ENCODE measurements at regions not wholly inside any gene's neighbourhood (a gene's known extent, or its start where the extent isn't known, plus 50 kb on each side); places are given as distances from the start of the nearest gene placed in this dataset.
"Not testable (repeated sequence)": the region's sequence is repeated elsewhere in the genome, so short reads cannot be mapped to it uniquely, and the experiment has no call there.

DNA sequence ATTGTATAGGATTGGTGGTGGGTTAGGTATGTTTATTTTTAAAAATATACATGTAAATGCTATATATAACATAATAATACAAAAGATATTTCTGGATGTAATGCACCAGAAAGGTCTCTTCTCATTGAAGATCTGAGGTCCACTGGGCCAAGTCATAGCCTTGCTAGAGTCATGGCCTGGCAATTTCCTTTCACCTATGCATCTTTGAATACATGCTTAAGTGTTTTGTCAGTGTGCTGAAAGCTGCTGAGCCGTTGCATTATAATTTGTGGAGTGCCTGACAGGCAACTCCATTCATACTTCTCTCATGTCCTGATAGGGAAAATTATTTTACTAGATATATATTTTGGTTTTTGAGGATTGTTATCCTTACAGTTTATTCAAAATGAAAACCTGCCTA is 410.2 kb upstream of the CT83 start:
- DNase-seq (ENCODE audit: low spot score): no peak

DNA sequence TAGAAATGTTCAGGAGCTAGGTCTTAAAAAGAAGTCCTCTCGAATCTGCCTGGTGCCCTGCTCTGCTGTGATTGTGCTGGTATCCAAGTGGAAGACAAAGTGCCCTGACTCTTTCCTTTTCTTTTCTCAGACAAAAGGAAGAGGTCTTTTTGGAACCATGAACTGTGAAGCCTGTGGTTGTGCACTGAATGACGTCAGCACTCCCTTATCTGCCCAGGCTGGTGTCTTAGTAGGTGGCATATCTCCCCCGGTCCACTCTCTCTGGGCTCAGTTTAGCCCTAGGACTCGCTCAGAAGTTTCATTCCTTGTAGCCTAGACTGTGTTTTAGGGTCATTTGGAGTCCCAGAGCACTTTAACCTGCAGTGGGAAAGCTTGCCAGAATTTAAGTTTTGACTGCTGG is 400.3 kb upstream of the CT83 start:
- DNase-seq (ENCODE audit: low spot score): no peak

DNA sequence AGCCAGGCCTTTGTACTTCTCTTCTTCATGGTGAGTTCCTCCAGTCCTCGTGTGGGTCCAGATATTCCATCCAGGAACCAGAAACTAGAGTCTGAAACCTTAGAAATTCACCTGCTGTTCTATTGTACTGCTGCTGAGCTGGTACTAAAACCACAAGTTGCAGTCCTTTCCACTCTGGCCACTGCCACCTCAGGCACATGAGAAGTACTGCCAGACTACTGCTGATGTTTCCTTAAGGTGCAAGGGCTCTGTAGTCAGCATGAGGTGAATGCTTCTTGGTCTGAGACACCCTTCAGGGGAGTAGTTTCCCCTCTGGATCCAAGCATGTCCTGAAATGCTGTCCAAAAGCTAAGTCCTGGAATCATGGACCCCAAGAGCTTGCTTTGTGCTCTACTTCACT is 399.6 kb upstream of the CT83 start:
- DNase-seq (ENCODE audit: low spot score): no peak

DNA sequence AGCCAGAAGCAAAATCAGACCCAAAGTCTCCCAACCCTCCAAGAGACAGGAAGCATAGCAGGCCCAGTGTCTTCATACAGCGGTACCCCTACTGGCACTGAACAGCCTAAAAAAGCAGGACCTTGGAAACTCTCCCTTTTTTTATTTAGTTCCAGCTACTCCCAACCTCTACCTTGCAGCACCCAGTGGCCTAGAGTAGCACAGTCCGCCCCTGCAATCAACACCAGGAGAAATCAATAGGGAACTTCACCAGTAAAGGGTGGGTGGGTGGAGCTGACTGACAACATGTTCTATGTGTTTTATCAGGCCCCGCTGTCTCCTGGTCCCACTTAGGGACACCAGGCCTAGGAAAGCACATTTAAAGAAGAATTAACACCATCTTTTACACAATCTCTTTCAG is 378.5 kb upstream of the CT83 start:
- DNase-seq (ENCODE audit: low spot score): no peak

DNA sequence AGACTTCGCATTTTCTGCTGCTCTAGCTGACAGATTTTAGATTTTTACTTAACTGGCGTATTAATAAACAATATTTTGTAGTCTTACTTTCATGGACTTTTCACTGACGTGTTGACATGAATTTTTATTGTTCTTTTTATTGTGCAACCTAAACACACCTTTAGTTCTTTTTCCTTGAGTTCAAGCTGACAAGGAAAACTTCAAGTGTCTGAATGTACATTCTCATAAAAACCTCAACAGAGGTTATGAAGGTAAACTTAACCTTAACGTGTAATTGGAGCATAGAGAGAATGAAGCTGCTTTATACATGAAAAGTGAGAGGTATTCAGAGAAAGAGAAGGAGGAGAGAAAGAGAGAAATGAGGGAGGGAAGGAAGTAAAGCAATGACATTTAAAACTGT is 364.3 kb upstream of the CT83 start:
- DNase-seq (ENCODE audit: low spot score): no peak

DNA sequence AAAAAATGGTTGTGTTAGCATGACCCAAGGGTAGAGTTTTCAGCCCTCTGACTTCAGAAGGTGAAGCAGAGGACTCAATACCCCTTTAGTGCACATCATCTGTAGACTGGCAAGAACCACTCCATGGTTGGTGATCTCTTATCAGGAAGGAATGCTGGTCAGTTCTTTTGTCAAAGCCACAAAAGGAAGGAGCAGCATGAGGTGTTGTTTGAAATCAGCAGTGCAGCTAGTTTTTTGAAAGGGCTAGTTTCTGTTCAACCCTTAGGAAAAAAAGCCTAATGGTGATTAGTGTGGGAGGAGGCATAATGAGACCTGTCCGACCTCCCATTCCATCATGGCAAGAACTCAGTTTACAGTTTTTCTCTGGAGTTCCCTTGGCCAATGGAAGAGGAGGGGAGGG is 362.0 kb upstream of the CT83 start:
- DNase-seq (ENCODE audit: low spot score): no peak

DNA sequence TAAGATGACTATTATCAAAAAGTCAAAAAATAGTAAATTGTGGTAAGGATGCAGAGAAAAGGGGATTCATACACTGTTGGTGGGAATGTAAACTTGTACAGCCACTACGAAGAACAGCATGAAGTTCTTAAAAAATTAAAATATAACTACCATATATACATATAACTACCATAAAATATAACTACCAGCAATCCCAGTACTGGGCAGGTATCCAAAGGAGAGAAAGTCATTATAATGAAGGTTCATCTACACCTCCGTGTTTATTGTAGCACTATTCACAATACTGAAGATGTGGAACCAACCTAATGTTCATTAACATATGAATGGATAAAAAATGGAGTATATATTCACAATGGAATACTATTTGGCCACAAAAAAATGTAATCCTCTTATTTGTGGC is 360.9 kb upstream of the CT83 start:
- no peak for DNase-seq (ENCODE audit: low spot score)

DNA sequence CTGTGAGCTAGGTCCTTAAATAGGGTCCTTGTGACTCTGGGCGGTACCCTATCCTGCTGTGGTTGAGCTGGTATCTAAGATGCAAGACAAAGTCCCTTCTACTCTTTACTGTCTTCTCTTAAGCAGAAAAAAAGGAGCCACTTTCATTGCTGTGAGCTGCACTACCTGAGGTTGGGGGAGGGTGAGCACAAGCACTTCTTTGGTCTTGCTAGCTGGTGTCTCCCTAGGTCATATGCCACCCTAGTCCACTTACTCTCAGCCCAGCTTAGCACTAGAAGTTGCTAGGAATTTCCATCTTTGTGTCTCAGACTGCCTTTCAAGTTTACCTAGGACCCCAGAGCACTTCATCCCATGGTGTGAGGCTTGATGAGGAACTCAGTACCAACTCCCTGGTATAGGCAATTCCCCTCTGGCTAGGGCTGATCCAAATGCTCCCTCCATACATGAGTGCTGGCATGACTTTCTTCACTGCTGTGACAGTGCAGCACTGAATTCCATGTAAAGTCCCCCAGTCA is 343.6 kb upstream of the CT83 start:
- DNase-seq (ENCODE audit: low spot score): no peak

DNA sequence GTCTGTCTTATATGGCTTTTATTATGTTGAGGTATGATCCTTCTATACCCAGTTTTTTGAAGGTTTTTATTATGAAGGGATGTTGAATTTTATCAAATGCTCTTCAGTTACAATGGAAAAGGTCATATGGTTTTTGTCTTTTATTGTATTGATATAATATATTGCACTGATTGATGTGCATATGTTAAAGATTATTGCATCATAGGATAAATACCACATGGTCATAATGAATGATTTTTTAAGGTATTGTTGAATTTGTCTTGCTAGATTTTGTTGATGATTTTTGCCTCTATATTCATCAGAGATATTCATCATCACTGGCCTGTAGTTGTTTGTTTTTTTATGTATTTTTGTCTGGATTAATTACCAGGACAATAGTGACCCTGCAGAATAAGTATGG is 339.2 kb upstream of the CT83 start:
- no peak for DNase-seq (ENCODE audit: low spot score)

DNA sequence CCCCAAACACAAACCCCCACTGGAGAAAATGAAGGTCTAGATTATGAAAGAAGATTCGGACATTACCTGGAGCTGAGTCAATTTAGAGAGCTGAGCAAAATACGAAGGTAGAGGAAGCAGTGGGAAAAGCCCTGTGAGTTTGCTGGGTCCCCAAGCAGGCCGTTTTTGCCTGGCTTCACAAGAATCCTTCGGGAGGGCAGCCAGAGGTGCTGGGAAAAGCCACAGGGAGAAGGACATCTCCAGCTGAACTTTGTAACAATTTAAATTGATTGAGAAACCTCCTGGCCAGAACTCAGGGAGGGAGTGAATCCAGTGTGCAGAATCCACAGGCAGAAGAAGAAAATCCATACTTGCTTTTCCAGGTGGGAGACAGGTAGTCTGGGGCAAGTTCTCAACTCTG is 319.1 kb upstream of the CT83 start:
- no peak for DNase-seq (ENCODE audit: low spot score)

DNA sequence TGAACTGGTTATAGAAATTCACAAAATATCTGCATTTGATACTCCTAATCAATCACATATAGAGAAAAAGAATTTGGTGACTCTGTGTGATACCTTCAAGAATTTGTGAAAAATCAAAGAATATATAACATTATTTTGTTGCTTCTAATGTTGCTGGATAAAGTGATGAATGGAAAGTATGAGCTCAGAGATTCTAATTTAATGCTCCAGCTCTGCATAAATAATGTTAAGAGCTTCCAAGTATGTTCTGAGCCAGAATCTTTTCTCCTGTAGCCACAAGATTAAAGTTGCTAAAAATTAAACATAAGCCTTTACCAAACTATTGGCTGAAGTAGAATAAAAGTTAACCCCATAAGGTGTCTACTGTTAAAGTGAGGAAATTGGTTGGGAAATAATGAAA is 294.7 kb upstream of the CT83 start:
- DNase-seq (ENCODE audit: low spot score): no peak

DNA sequence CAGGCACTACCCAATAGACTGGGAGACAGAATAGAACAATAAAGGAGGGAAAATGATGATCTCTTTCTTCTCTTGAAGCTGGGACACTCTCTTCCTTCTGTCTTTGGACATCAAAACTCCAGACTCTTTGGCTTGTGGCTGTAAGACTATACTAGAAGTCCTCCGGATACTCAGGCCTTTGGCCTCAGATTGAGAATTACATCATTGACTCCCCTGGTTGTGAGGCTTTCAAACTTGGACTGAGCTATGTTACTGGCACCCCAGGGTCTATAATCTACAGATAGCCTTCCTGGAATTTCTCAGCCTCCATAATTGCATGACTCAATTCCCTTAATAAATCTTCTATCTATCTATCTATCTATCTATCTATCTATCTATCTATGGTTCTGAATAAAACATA is 294.2 kb upstream of the CT83 start:
- no peak for DNase-seq (ENCODE audit: low spot score)

DNA sequence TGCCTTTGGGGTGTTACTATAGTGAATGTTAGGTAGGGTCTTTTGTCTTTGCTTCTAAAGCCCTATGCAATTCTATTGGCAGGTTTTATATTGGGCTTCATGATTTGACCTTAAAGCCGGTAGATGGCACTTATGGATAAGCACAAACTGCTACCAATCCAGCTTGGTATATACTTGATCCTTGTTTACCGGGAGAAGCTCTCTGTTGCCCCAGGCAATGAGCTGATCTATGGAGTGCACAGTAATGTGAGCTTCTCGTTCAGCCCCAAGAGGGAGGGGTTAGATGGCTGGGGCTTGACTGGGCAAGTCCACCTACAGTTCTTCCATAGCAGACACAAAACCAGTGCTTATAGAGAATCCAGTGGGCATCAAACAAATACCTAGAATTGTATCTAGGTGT is 287.2 kb upstream of the CT83 start:
- peak; percentile 29 for DNase-seq (ENCODE audit: low spot score)

DNA sequence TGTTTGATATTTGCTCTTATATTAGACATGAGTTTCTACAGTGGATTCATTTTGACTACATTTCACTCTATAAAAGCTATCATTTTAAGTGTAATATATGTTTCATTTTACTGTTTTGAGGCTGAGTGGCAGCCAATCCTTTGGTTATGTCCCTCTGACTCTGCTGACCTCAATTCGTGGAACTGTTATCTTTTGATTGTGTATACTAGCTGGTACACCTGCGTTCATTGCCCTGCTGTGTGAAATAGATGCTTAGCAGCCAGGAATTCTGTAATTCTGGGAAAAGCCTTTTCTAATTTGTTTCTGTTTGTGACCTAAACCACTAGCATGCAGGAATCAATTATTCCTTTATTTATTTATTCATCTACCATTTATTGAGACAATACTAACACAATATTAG is 269.4 kb upstream of the CT83 start:
- no peak for DNase-seq (ENCODE audit: low spot score)

DNA sequence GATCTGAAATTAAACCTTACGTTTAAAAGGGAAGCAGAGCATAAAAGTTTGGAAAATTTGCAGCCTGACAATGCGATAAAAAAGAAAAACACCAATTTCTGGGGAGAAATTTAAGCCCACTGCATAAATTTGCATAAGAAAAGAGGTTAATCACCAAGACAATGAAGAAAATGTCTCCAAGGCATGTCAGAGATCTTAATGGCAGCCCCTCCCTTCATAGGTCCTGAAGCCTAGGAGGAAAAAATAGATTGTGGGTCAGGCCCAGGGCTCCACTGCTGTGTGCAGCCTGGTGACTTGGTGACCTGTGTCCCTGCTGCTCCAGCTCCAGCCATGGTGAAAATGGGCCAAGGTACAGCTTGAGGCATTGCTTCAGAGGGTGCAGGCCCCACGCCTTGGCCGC is 264.0 kb upstream of the CT83 start:
- DNase-seq (ENCODE audit: low spot score): no peak

DNA sequence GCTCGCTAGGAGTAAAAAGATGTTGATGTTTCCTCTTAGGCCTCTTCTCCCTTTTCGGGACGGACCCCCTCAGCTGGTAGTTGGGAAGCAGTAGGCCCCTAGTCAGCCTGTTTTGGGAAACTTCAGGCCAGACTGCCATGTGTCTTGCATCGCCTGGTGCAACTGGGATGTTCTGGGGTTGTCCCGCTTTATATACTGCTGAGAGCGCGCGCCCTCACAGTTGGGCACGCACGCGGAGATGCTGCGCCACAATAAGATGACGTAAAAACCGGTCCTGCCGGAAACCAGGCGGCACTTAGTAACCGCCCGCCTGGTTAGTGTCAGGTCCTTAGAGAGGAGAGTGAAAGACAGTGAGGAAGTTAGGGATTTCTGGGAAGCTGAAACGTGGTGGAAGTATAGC is 231.3 kb upstream of the CT83 start:
- no peak for DNase-seq (ENCODE audit: low spot score)

DNA sequence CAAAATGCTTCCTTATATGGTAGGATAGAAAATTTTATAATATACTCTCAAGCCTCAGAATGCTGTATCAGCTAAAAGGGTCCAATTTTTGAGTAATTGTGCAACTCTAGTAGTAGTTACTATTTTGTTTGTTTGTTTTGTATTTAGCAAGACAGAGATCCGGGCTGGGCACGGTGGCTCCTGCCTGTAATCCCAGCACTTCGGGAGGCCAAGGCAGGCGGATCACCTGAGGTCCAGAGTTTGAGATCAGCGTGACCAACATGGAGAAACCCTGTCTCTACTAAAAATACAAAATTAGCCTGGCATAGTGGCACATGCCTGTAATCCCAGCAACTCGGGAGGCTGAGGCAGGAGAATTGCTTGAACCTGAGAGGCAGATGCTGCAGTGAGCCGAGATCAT is 216.8 kb upstream of the CT83 start:
- not testable (repeated sequence) for DNase-seq (ENCODE audit: low spot score)

DNA sequence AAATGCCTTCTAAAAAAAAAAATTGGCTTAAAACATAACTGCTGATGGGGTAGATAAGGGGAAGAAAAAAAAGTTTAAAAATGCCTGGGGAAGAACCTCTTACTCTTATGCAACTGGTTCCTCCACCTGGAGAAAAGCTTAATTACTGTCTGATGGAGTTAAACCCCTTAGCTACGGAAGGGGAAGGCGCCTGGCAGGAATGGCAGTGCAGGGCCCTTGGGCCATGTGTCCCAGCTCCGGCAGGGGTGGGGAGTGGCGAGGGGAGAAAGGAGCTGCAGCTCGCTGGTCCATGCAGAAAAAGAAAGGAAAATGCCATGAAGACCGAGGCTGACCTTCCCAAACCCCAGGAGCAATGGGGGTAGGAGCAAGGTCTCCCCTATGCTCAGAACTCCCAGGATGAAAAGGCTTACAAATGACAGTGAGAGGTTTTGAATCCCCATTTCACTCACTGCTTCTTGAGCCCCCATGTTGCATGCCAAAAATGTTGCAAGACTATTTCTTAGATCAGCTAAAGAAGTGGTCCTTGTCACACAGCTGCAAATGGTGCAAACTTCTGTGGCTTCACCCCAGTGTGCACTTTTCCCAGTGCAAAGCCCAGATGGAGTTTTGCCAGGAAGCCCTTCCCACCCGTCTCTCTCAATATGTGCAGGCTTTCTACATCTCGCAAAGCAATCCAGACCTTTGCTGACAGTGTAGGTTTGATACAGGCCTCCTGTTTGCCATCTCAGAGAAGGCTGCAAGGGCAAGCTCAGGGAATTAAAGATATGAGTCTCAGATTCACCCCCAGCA is 204.8 kb upstream of the CT83 start:
- peak; percentile 3 for DNase-seq (ENCODE audit: low spot score)

DNA sequence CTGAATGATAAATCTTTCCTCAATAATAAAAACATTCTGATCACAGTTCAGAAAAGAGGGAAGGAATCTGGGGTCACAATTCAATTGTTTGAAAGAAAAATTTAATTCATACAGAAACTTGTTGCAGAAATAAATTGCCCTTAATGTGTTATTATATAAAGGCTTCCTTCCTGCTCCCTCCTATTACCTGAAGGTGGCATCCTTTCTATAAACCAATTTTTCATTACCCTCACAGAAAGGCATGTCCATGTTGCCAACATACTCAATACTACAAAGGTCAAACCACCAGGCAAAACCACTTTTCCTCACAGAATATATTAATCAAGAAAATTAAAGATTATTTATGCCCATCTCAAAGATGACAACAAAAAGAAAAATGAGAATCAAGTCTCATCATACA is 194.3 kb upstream of the CT83 start:
- no peak for DNase-seq (ENCODE audit: low spot score)

DNA sequence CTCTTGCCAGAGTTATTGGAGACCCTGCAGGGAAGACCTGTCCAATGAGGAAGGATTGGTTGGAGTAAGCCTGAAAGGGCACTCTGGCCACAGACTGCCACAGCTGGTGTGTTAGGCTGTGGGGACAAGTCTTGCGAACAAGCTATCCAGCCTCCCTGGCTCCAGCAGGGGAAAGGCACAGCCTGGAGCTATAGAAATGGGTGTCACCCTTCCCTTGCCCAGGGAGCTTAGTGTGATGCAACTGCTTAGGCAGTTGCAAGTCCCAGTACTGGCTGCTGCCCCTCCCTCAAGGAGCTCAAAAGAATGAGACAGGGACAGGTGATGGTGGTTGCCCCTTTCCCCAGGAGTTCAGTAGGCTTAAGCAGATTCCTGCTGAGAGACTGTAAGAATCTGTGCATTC is 165.7 kb upstream of the CT83 start:
- DNase-seq (ENCODE audit: low spot score): no peak

DNA sequence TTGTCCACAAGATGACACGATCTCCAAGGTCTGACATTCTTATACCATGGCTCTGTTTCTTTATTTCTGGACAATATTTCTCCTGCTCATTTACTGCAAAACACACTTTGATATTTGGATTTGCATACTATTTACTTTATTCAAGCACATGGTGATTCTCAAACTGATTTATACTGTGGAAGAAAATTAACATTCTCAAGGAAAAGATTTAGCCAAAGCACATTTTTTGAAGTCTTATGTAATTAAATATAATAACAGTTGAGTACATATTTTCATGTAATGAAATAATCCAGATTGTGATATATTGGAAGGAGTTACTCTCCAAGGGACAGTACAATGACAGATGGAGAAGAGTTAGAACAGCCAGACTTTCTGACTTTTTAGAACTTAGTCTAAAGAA is 155.8 kb upstream of the CT83 start:
- DNase-seq (ENCODE audit: low spot score): no peak

DNA sequence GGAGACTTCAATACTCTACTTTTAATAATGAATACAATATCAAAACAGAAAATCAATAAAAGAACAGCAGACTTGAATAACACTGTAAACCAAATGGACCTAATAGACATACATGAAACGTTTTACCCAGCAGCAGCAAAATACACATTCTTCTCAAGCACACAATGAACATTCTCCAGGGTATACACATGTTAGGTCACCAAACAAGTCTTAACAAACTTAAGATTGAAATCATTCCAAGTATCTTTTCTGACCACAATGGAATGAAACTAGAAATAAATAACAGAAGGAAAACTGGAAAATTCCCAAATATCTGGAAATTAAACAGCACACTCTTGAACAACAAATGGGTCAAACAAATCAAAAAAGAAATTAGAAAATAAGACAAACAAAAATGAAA is 145.0 kb upstream of the CT83 start:
- DNase-seq (ENCODE audit: low spot score): peak; percentile 12

DNA sequence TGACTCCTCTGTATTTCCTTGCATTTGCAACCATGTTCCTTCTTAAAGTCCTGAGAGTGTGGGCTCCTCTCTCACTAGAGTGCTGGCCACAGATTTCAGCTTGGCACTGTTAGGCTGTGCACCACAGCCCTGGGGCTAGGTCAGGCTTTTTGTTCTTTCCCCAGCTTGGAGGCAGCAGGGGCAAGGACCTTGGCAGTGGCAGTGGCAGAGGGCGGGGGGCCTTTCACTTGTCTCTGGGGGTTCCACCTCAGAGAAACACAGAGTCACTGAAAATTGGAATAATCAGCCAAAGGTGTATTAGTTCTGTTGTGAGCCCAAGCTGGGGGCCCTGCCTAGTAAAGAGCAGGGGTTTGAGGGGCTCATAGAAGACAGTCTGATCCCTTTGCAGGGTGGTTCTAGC is 142.8 kb upstream of the CT83 start:
- no peak for DNase-seq (ENCODE audit: low spot score)

DNA sequence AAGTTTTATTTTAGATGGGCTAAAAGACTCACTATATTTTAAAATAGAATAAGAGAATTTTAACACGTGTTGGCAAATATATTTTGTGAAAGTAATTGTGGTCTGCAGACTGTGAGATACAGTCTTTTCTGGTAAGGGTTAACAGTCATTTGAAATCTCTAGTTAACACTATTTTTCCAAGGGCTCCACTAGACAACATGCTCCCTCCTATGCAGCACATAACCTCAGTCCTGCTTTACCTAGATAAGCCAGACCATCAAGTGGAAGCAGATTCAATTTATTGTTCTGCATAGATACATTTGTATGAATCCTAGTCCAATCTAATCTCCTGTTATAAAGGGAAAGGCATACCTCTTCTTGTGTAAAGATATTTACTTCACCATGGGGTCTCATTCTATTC is 133.2 kb upstream of the CT83 start:
- no peak for DNase-seq (ENCODE audit: low spot score)

All from umbilical cord (tissue), 1 donor.